ENCODE measurements at regions not wholly inside any gene's neighbourhood (a gene's known extent, or its start where the extent isn't known, plus 50 kb on each side); places are given as distances from the start of the nearest gene placed in this dataset.

DNA sequence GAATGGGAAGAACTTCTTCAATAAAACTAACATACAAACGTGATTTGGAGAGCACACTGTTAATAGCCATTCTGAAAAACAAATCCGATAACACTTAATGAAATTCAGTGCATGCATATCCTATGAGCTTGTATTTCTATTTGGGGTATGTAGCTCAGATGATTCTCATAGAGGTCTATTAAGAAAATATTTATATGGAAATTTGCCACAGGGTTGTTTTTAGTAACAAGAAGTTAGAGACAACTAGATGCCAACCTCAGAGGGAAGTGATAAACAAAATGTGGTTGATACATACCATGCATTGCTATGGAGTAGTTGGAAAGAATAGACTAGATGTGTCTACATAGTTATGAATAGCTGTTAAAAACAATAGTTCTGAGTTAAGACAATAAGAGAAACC, 395.8 kb upstream of the MAGEB18 start:
- Histone ChIP-seq H3K4me2 (ENCODE audit: insufficient read depth, low read length) (no peak overlapping the region), H3K36me3 (ENCODE audit: control insufficient read depth, insufficient read depth, low read length) (no peaks in the 10 kb centered on the region), H3K9ac (ENCODE audit: insufficient read depth in 1 of 2, low read depth in 2 of 2, low read length in 2 of 2) (no peak overlapping the region), H3K9me1 (ENCODE audit: control insufficient read depth, insufficient read depth, low read length) (no peaks in the 10 kb centered on the region), H3K4me3 (no peak overlapping the region), H2AFZ (ENCODE audit: low read depth, low read length) (no peak overlapping the region), H3K27me3 (ENCODE audit: control insufficient read depth in 2 of 2, insufficient read depth in 2 of 2, low read length in 2 of 2) (no peaks in the 10 kb centered on the region), H3K79me2 (ENCODE audit: control insufficient read depth, insufficient read depth, low read length) (no peaks in the 10 kb centered on the region), H3K27ac (ENCODE audit: extremely low read depth, low read depth, low read length) (no peak overlapping the region), H3K9me3 (replicated peaks; ENCODE audit: control insufficient read depth, insufficient read depth, low read depth, low read length) (no peaks in the 10 kb centered on the region), H3K4me1 (replicated peaks in 1 of 2; ENCODE audit: control insufficient read depth in 2 of 2, insufficient read depth in 2 of 2, low read length in 2 of 2) (no peaks in the 10 kb centered on the region), H4K20me1 (replicated peaks; ENCODE audit: control insufficient read depth, insufficient read depth, low read length) (no peaks in the 10 kb centered on the region)
- intact Hi-C loops (cut with micrococcal nuclease) = no loop called here
- FAIRE-seq (no peak), ATAC-seq (no peak), DNase-seq (ENCODE audit: extremely low read depth in 1 of 4, low spot score in 3 of 4) (no peak)
- TF ChIP-seq PCBP1 (IDR thresholded peaks at IDR 0.05; ENCODE audit: low read depth, low read length, poor library complexity, severe bottlenecking) = no peak
- no peak for TF ChIP-seq NFRKB (IDR thresholded peaks at IDR 0.05; ENCODE audit: low read depth)
- TF ChIP-seq, protein P1, sequence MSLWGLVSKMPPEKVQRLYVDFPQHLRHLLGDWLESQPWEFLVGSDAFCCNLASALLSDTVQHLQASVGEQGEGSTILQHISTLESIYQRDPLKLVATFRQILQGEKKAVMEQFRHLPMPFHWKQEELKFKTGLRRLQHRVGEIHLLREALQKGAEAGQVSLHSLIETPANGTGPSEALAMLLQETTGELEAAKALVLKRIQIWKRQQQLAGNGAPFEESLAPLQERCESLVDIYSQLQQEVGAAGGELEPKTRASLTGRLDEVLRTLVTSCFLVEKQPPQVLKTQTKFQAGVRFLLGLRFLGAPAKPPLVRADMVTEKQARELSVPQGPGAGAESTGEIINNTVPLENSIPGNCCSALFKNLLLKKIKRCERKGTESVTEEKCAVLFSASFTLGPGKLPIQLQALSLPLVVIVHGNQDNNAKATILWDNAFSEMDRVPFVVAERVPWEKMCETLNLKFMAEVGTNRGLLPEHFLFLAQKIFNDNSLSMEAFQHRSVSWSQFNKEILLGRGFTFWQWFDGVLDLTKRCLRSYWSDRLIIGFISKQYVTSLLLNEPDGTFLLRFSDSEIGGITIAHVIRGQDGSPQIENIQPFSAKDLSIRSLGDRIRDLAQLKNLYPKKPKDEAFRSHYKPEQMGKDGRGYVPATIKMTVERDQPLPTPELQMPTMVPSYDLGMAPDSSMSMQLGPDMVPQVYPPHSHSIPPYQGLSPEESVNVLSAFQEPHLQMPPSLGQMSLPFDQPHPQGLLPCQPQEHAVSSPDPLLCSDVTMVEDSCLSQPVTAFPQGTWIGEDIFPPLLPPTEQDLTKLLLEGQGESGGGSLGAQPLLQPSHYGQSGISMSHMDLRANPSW (CRISPR knock-in tag; IDR thresholded peaks at IDR 0.05) = no peak
- TF ChIP-seq SMAD1 (IDR thresholded peaks at IDR 0.05; ENCODE audit: low read depth, low read length, partially characterized antibody) = no peak
- TF ChIP-seq ZNF316 (IDR thresholded peaks at IDR 0.05) = no peak
- TF ChIP-seq SREBF1 (IDR thresholded peaks at IDR 0.05; ENCODE audit: borderline replicate concordance, low read depth, low read length) = no peak
- no peak for TF ChIP-seq BHLHE40 (IDR thresholded peaks at IDR 0.05; ENCODE audit: low read length)
- TF ChIP-seq TOE1 (IDR thresholded peaks at IDR 0.05; ENCODE audit: borderline replicate concordance) = no peak
- no peak for TF ChIP-seq TOE1 (CRISPR knock-in tag; IDR thresholded peaks at IDR 0.05; ENCODE audit: borderline replicate concordance, low read depth)
- ChIA-PET CTCF (ENCODE audit: low intra/inter-chr PET ratio) (no interaction called here), POLR2A (no interaction called here)
- in situ Hi-C loops (cut with MboI) = no loop called here
- 0% methylated on average over 2 of the region's 2 CpGs for WGBS (ENCODE audit: insufficient coverage, low coverage, missing lambda C conversion rate)
- no TSS peak for BruUV-seq (replicated peaks)

Measured in K562 (cell line).